GM18868 (cell line): ENCODE measurements at regions not wholly inside any gene's neighbourhood (a gene's known extent, or its start where the extent isn't known, plus 50 kb on each side); places are given as distances from the start of the nearest gene placed in this dataset.
"Not testable (repeated sequence)": the region's sequence is repeated elsewhere in the genome, so short reads cannot be mapped to it uniquely, and the experiment has no call there.

ENCODE experiments used
- ATAC-seq: cut with Tn5 transposase; IDR thresholded peaks from one replicate; pipeline ENCODE4 v1.9.1; 2021; ENCODE audit warnings: mild to moderate bottlenecking, moderate library complexity; ENCODE audit not compliant: unreplicated experiment

GRCh38 chr4:112770114-112770513 lies 133.2 kb downstream of the LARP7 start:
- no peak for ATAC-seq

- ATAC-seq, result no peak
Measured at GRCh38 chr4:112775801-112776200, 138.9 kb downstream of the LARP7 start.

- no peak for ATAC-seq
Measured at GRCh38 chr4:112776535-112776934, 139.6 kb downstream of the LARP7 start.

- no peak for ATAC-seq
Measured at GRCh38 chr4:112778520-112778919, 141.6 kb downstream of the LARP7 start.

- ATAC-seq, result no peak
Measured at GRCh38 chr4:112793033-112793432, 156.1 kb downstream of the LARP7 start.

- no peak for ATAC-seq
Measured at GRCh38 chr4:112800001-112800400, 163.1 kb downstream of the LARP7 start.

- no peak for ATAC-seq
Measured at GRCh38 chr4:112801341-112801740, 164.4 kb downstream of the LARP7 start.

GRCh38 chr4:112802780-112803179 lies 165.8 kb downstream of the LARP7 start:
- ATAC-seq, result no peak

GRCh38 chr4:112807083-112807482 lies 170.1 kb downstream of the LARP7 start:
- ATAC-seq, result peak; percentile 89

GRCh38 chr4:112808001-112808400 lies 171.1 kb downstream of the LARP7 start:
- no peak for ATAC-seq

GRCh38 chr4:112813790-112814189 lies 176.8 kb downstream of the LARP7 start:
- peak; percentile 18 for ATAC-seq

GRCh38 chr4:112817933-112818593 lies 181.1 kb downstream of the LARP7 start:
- peak; percentile 97 for ATAC-seq

- ATAC-seq, result peak; percentile 30
Measured at GRCh38 chr4:112818594-112818965, 181.6 kb downstream of the LARP7 start.

GRCh38 chr4:112819729-112820128 lies 182.8 kb downstream of the LARP7 start:
- ATAC-seq, result no peak

GRCh38 chr4:112823156-112823555 lies 186.2 kb downstream of the LARP7 start:
- no peak for ATAC-seq

- no peak for ATAC-seq
Measured at GRCh38 chr4:112823606-112824005, 186.7 kb downstream of the LARP7 start.

GRCh38 chr4:112830753-112831386 lies 193.9 kb downstream of the LARP7 start:
- ATAC-seq, result no peak

- ATAC-seq, result no peak
Measured at GRCh38 chr4:112832493-112832892, 195.6 kb downstream of the LARP7 start.

- ATAC-seq, result no peak
Measured at GRCh38 chr4:112836895-112837294, 200.0 kb downstream of the LARP7 start.

- not testable (repeated sequence) for ATAC-seq
Measured at GRCh38 chr4:112838015-112838414, 201.1 kb downstream of the LARP7 start.

GRCh38 chr4:112840061-112840460 lies 203.1 kb downstream of the LARP7 start:
- ATAC-seq, result no peak

GRCh38 chr4:112840619-112841018 lies 203.7 kb downstream of the LARP7 start:
- no peak for ATAC-seq

GRCh38 chr4:112842513-112842912 lies 205.6 kb downstream of the LARP7 start:
- ATAC-seq, result no peak
